Ramos (cell line): ENCODE measurements at regions not wholly inside any gene's neighbourhood (a gene's known extent, or its start where the extent isn't known, plus 50 kb on each side); places are given as distances from the start of the nearest gene placed in this dataset.

ENCODE experiments used
- in situ Hi-C: fragments of 300-500 bp; cut with MboI; formaldehyde crosslinking; loops from one replicate; pipeline ENCODE4 v1.14.3; 2022; ENCODE audit warnings: low sequenced_read_pairs; ENCODE audit not compliant: unreplicated experiment

DNA sequence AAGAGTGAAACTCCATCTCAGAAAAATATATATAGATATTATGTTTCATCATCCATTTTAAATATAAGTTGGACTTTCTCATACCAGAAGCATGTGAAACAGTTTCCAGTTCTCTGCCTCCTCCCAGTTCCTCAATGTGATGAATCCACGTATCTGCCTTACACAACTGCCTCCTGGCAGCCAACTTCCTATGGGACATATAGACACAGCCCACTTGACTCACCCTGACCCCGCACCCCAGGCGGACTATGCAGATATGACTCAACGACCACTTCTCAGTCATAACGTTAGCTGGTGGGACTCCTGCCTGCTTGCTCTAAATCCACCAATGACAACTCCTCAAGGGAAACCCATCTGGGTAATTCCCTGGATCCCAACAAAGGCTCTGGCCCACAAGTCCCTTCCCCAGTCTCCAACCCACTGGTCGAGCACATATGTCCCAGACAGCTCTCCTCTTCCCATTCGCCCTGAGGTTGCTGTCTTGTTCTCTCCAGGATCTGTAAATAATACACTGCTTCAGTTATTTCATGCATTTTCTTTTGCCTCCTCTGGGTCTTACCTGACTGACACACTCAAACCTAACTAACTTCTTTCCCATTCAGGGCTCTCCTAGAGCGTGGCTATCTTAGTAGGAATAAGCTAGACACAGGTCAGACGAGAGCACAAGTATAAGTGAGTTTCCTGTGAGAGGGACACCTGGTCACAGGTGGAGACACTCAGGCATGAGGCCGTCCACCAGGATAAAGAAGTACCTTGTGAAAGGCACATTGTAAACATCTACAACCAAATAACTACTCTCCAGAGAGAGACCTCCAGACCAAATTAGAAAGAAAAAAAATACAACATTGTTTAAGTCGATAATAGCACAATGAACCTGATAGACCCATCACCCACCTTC is 548.5 kb downstream of the CD83 start:
- in situ Hi-C loops, result no loop called here

DNA sequence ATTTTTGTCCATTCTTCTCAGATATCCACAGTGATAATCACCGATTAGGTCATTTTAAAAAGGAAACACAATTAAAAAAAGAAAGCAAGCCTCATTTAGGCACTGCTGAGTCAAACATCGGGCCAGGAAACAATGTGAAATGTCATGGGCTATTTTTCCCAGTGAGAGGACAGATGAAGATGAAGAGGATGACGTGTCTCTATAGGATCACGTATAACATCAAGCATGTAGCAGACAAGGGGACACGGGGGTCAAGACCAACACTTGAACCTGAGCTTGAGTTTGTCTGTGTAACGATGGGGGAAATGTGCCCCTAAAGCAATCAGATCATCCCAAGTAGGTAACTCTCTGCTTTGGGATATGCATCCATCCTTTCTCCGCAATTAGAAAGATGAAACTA is 553.2 kb downstream of the CD83 start:
- in situ Hi-C loops, result no loop called here

DNA sequence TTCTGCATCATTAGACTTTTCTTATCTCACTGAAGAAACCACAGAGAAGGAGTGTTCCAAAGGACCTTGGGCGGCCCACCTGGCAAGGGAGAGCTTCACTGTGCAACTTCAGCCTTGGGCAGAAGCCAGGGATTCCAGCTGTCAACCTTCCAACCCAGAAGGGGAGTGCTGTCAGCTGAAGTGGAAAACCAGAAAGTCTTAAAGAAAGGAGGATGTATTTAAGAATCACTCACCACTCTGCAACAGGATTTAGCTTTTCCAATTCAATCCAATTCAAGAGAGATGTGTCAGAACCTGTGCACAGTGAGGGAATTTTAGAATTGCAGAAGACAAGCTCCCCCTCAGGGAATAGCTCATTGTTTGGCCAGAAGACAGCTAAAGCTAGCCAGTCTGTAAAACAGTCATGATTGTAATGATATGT is 553.7 kb downstream of the CD83 start:
- in situ Hi-C loops, result no loop called here

DNA sequence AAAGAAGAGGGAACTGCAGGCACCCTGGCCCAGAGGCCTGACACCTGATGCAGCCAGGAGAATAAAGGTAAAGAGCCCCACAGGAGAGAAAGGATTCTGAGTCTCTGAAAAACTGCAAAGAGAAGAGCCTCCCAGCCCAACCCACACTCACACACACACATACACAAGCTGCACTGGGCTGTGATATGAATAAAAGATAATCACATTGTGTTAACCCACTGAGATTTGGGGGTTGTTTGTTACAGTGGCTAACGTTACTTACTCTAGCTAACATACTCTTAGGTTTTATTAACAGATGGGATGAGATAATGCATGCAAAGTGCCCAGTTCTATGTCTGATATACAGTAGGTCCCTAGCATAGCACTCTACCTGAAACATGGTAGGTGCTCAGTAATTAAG is 554.4 kb downstream of the CD83 start:
- in situ Hi-C loops, result no loop called here

DNA sequence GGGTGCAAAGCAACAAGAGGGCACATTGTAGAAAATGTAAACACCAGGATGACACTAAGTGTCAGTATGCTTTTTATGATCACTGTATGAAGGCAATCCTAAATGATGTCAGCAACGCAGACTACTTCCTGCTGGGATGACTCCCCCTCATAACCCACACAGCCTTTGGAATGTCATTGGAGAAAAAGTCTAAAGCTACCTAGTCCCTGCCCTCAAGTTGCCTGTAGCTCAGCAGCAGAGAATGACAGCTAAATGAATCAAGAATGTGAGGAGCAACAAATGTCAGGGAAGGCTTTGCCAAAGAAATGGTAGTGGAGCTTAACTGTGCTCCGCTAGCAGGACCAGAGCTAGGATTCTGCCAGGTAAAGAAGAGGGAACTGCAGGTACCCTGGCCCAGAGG is 555.6 kb downstream of the CD83 start:
- in situ Hi-C loops, result no loop called here

DNA sequence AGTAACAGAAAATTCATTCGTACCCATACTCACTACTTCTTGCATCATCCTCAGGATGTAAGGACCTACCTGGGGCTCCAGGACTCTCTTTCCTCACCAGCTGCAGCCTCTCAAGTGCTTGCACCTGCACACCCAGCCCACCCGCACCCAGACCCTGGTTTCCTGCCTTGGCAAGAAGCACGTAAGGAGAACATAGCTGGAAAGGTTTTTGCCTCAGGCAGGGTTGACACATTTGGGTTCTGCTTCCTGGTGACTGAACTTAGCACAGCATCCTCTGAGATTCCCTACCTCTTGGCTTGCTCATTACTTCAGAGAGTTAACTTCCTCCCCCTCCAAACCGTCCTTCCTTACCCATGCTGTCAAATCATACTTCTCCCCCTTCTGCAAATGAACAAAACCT is 556.9 kb downstream of the CD83 start:
- in situ Hi-C loops, result no loop called here

DNA sequence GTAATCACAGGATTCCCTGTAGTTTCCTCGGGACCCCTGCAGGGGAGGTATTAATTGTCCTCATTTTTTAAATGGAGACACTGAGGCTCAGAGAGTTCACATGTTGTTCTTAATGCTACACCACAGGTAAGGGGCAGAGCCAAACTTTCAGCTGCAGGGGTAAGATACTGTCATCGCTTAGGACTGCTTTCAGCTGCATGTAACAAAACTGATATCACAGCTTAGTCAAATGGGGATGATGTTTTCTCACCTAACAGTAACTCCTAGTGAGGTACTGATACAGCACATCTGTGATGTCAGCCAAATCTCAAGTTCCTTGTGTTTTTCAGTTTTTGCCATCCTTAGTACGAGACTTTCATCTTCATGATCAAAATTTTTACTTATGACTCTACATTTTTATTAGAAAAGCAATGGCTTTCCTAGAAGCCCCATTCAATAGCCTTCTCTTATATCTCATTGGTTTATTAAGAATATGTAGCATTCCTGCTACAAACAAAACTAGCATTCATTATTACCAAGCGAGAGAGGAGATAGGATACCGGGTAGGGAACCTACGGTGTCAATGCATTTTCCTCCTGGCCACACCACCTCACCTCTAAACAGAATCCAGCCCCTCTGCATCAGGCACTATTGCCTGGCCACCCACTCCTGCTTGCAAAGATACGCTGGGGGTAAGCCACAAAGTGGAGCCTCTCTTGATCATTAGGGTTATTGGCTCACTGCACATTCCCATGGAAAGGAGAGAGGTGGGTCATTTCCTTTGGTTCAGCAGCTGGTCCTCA is 557.5 kb downstream of the CD83 start:
- in situ Hi-C loops, result no loop called here

DNA sequence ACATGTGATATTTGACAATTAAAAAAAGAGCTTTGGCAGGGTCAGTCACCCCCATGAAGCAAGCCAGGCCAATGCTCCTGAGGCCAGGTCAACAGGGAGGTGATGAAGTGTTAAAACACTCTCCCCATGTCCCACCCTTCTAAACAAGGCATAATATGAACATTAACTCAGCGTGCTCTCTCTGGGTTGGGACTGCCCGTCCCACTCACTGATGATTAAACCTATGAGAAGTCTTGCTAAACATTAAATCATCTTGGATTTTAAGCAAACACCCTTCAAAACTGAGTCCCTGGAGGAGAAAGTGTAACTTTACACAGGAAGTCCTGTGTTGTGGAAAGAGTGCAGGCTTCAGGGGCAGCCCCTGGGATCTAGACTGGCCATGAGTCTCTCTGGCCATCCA is 558.5 kb downstream of the CD83 start:
- in situ Hi-C loops, result no loop called here

DNA sequence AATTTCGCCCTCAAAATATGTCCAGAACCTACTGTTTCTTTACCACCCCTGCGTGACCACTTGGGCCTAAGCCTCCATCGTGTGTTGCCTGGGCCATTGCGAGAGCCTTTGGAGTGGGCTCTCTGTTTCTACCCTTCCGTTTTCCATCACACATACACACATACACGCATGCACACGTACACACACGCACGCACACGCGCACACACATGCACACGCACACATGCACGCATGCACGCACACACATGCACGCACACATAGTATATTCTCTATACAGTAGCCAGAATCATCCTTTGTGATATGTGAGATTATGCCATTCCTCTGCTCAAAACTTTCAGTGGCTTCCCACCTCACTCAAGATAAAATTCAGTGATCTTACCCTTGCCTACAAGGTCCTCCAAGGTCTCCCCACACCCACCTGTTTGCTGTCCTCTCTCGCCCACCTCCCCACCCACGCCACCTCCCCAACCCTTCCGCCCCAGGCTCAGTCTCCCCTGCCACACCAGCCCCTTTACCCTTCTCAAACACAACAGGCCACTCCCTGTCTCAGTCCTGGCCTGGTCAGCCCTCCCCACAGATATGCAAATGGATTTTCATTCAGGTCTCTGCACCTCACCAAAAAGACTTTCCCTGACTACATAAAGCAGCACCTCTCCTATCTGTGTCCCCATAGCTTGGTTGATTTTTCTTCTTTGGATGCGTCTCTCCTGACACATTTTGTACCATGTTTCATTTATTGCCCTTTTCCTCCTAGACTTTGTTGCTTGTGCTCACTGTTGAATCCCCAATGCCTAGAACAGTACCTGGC is 559.6 kb downstream of the CD83 start:
- in situ Hi-C loops, result no loop called here

DNA sequence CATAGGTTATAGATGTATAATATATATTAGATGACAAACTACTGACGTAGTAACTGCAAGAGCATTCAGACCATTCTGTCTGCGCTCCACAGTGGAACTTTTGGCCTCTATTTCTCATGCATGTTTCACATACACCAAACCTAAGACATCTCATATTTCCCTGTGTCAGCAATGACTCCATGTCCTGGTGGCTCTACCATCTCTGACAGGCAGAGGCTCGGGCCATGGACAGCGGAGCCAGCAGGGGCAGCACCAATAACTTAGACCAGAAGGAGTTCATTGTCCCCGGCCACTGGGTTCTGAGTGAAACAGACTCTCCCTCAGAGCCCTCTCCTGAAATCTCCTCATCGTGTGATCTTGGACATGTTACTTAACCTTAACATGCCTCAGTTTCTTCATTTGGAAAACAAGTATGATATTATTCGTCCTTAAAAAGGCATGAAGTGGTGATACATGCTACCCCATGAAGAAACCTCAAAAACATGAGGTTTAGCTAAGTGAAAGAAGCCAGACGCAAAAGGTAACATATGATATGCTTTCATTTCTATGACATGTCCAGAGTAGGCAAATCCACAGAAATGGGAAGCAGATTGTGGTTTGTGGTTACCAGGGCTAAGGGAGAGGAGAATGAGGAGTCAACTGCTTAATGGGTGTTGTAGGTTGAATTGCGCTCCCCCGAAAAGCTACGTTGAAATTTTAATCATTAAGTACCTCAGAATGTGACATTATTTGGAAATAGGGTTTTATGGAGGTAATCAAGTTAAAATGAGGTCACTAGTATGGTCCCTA is 564.0 kb upstream of the JARID2 start:
- in situ Hi-C loops, result no loop called here

DNA sequence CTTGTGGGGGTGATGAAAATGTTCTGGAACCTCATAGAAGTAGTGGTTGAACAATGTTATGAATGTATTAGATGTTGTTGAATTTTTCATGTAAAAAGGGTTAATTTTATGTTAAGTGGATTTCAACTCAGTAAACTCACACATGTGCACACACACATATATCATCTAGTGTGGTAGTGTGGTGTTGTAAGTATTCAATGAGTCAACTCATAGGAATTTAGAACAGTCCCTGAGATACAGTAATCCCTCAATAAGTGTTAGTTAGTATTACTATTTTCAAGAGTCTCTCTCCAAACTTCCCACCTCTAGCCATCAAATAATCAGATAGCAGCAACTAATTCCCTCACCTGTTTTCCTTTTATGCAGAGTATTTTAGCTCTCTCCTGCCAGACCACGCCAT is 563.1 kb upstream of the JARID2 start:
- in situ Hi-C loops, result no loop called here

DNA sequence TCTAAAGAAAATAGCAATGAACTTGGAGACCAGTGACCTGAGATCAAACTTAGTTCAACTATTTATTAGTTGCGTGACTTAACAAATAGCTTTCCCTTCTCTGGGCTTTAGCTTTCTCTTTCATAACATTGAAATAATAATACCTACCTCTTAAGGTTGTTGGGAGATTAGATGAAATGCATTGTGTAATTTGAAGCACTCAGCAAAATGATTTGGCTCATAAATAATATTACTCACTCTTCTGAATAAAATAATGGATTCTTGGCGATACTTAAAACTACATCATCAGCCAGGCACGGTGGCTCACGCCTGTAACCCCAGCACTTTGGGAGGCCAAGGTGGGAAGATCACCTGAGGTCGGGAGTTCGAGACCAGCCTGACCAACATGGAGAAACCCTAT is 556.2 kb upstream of the JARID2 start:
- in situ Hi-C loops, result no loop called here

DNA sequence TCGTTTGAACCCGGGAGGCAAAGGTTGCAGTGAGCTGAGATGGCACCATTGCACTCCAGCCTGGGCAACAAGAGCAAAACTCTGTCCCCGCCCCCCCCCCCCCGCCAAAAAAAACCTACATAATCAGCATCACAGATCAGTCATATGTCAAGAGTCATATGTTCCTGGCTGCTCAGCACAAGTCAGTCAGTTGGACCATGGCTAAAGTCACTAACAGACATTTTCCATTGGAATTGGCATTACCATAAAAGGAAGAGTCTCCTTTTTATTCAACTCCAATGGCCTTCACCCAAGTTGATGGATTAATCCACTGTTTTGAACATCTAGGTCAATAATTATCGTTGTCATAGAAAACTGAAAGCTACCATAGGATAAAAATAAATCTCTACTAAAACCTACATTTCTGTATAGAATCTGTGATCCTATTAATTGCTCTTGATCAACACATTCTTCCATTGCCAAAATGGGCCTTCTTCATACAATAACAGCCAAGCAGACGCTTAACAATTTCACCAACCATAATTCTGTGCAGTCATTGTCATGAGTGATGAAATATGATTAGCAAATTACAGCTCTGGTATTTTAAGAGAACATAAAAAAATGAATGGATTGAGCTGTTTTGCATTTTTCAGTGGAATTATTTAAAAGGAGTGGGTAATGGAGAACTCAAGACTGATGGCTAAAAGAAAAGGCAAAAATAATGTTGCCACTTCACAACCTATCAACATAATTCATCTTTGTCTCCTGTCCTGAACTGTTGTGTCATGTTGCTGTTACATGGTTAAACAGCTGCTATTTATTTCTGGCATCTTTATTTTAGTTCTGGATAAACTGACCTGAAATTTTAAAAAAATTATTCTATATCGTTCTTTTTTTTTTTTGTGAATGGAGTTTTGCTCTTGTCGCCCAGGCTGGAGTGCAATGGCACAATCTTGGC is 555.5 kb upstream of the JARID2 start:
- in situ Hi-C loops, result no loop called here

DNA sequence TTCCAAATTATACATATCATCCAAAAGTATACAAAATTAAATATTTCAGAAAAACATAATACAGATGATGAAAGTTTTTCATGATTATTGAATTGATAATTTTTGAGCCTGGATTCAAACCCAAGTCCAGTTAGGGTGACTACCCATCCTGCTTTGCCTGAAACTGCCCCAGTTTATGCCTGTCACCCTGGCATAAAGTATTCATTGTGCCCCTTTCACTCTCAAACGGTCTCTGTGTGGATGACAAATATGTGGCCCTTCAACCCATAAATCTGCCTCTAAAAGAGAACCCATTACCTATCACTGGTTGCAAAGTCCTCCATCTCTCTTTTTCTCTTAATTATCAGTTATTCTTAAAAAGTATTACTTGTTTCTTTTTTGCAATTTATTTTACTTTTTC is 553.7 kb upstream of the JARID2 start:
- in situ Hi-C loops, result no loop called here

DNA sequence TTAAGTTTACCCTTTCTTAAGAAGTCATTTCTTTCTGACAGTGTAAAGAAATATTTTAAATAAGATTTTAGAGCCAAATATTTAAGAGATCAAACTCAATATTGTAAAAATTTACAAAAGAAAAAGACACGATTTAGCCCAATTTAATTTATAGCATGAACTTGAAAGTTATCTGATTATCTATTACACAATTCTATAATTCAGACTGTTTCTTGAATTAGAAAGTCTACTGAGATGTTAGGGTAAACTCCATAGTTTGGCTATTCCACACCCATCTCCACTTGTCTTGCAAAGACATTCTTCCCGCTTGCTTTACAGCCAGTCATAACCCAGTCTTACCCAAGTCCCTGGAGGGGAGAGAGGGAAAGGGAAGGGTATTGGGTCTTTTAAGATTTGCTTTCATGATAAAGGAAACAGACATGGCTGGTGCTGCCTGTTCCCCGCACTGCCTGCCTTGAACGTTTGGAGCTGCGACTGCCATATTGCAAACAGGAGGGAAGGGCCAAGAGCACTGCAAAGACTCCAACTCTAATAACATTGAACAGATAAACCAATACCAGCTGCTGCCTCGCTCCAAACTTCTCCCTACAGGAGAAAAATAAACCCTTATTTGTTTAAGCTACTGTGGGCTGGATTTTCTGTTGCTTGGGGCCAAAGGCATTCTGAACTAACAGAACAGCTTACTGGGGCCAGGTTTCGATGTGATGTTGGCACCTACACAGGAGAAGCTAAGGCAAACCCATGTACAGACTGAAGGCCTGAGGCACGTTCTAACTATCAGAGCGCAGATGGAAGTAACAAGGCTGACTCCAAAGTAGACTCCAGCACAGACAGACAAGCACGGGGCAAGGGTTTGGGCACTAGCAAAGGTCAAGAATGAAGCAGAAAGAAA is 552.3 kb upstream of the JARID2 start:
- in situ Hi-C loops, result no loop called here

DNA sequence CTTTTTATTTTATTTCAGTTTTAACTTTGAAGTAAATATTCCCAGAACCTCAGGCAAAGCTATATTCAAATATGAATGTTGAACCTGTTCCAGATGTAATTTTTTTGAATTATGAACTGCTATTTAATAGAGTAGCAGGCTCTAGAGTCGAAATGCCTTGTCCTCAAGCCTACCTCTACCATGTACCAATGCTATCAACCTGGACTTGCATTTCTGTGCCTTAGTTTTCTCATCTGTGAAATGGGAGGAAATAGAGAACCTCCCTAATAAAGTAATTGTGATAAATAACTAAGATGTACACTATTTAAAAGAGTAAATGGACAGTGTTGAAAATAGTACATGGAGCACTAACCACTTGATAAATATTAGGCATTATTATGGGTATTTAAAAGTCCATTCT is 551.6 kb upstream of the JARID2 start:
- in situ Hi-C loops, result no loop called here

DNA sequence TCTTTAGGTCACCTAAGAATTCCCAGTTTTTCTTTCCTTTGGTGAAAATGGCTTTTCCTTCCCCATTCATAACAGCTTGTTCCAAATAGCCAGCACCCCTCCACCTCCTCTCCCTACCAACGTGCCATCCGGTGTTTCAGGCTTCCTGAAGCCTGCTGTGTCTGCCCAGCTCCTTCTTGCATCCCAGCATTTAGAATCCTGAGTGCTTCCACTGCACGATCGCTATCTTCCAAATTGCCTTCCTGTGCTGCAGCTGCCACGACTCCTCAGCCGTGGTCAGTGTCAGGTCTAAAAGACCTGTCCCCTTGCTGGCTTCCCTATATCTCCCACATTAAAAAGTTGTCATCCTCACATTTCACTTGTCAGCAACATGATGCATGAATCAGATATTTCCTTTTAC is 550.3 kb upstream of the JARID2 start:
- in situ Hi-C loops, result no loop called here

DNA sequence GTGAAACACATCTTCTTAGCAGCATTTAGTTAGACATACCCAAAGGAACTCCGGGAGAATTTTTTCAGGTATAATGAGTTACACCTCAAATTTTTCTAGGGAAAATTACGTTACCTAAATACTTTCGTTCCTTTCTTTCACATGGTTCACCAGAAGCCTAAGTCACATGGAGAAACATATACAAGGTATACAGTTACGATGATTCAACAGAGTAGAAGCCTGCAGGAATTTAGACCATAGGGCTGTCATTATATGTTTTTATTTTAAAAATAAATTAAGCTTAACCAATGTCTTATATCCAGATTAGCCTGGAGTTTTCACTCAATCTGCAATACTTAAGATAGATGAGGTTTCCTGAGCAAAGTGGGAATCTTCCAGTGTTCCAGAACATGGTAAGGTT is 549.5 kb upstream of the JARID2 start:
- in situ Hi-C loops, result no loop called here
